ENCODE measurements at regions not wholly inside any gene's neighbourhood (a gene's known extent, or its start where the extent isn't known, plus 50 kb on each side); places are given as distances from the start of the nearest gene placed in this dataset.
"Not testable (repeated sequence)": the region's sequence is repeated elsewhere in the genome, so short reads cannot be mapped to it uniquely, and the experiment has no call there.

- DNase-seq (ENCODE audit: low spot score) (no peak), FAIRE-seq (no peak)
Observed at GRCh38 chrX:37904833-37905232, 57.5 kb upstream of the DYNLT3 start.

- FAIRE-seq (no peak), DNase-seq (ENCODE audit: low spot score) (peak; percentile 4)
Observed at GRCh38 chrX:37905436-37906147, 58.2 kb upstream of the DYNLT3 start.

DNA sequence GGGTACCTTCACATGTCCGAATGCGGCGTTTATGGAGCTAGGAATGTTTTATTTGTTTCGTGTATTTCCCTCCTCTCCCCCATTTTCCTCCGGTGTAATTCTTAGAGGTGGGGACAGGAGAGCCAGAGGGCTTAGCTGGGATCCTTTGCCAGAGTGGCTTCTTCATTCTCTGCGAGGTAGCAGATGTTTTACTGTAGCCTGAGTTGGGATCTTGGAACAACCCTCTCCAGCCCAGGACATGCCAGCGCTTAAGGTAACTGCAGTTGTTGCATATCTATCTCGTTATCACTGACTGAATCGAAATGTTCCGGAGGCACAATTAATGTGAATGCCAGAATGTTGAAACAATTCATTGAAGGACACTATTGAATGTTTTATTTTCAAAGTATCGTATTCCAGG, 59.0 kb upstream of the DYNLT3 start:
- DNase-seq (ENCODE audit: low spot score) = no peak
- FAIRE-seq = no peak

DNA sequence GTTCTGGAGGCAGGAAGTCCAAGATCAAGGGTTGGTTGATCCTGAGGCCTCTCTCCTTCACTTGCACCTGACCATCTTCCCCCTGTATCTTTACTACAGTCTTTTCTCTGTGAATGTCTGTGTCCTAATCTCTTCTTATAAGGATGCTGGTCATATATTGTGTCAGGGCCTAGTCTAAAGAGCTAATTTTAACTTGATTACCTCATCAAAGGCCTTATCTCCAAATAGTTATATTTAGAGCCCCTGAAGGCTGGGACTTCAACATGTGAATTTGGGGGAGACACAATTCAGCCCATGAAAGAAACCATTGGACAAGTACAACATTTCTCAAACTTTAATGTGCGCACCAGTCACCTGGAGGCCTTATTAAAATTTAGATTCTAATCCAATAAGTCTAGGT, 62.8 kb upstream of the DYNLT3 start:
- DNase-seq (ENCODE audit: low spot score) (no peak), FAIRE-seq (no peak)

- DNase-seq (ENCODE audit: low spot score) = peak; percentile 44
- peak; percentile 65 for FAIRE-seq
Observed at GRCh38 chrX:37912304-37912703, 64.9 kb upstream of the DYNLT3 start.

DNA sequence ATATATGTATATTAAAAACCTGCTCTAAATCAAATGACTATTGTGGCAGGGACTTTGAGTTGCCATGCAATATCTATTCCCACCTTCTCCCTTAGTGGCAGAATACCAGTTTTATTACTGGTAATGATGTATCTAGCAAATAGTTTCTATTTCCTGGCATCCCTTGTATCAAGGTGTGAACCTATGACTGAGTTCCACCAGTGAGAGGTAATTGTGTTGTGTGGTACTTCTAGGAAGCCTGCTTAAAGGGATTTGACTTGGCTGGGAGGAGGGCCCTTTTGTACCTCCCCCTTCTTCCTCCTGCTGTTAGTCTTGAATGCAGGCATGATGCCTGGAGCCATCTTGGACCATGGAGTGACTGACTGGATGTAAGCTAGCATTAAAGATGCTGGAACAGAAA, 65.4 kb upstream of the DYNLT3 start:
- no peak for FAIRE-seq
- DNase-seq (ENCODE audit: low spot score) = no peak

DNA sequence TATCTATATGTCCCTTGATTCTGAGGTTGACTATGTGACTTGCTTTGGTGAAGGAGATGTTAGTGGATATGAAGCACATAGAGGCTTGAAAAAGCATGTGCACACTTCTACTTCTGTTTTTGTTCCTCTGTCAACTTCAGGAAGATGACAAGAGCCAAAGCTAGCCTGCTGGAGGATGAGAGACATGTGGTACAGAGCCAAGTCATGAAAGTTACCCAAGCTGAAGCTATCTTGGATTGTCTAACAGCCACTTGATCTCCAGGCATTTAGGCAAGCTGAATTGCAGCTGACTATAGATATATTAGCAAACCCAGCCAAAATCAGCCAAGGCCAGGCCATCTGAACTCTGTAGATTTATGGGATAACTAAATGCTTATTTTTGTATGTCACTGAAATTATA, 70.8 kb upstream of the DYNLT3 start:
- no peak for DNase-seq (ENCODE audit: low spot score)
- no peak for FAIRE-seq

DNA sequence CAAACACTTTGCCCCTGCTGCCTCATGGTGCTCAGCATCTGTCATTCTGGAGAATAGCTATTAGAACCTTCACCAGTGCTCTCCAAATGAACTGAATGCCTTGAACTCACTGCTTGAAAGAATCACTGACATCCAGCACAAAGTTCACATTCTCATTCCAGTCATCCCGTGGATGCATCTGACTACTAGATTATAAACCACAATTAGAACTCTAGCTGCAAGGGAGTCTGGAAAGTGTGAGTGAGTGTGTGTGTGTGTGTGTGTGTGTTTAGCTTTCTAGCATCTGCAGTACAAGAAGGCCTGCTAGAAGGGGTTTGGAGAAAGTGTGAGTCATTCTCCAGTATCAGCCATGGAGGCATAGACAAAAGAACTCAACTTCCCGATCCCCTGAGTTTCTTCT, 71.3 kb upstream of the DYNLT3 start:
- FAIRE-seq (no peak), DNase-seq (ENCODE audit: low spot score) (no peak)

DNA sequence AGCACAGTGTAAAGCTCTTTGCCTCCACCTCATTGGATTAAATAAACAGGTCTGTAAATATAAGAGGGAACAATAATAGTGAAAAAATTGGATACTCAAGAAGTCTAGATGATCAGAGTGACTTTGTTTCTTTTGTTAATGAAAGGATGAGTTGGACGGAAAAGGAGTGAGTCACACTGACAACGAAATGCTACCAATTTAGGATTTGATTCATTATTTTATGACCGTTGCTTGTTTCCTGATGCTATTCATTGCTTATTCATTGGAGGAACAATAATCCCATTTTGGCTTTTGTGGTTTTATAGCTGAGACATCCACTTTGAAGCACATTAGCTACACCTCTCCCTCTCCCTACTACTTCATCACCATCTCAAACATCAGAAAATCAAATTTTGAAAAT, 74.4 kb upstream of the DYNLT3 start:
- FAIRE-seq (no peak), DNase-seq (ENCODE audit: low spot score) (peak; percentile 4)

GRCh38 chrX:37922928-37923327, 75.6 kb upstream of the DYNLT3 start:
- no peak for DNase-seq (ENCODE audit: low spot score)
- no peak for FAIRE-seq

DNA sequence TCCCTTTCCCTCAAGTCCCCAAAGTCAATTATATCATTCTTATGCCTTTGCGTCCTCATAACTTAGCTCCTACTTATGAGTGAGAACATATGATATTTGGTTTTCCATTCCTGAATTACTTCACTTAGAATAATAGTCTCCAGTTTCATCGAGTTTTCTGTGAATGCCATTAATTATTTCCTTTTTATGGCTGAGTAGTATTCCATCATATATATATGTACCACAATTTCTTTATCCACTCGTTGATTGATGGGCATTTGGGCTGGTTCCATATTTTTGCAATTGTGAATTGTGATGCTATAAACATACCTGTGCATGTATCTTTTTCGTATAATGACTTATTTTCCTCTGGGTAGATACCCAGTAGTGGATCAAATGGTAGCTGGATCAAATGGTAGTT, 78.4 kb upstream of the DYNLT3 start:
- not testable (repeated sequence) for FAIRE-seq

DNA sequence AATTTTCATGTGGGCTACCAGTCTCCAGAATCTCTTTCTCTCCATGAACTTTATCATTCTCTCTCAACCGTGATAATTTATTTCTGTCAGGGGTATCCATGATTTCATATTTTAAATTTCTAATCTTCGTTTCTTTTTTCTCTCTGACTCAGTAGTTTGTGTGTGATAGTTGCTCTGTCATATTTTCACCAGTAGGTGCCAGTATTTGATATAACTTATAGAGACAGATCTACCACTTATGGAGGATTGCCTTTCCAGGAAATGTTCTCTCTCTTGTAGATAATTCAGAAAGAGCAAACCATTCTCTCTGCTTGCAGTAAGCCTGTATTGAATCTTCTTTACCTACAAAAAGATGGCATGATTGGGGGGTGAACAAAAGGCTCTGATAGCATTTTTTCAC, 79.3 kb upstream of the DYNLT3 start:
- FAIRE-seq (peak; percentile 89), DNase-seq (ENCODE audit: low spot score) (peak; percentile 37)

More for the DNA sequence above, 78.4 kb upstream of the DYNLT3 start:
- not testable (repeated sequence) for DNase-seq (ENCODE audit: low spot score)

- no peak for DNase-seq (ENCODE audit: low spot score)
- FAIRE-seq = no peak
Observed at GRCh38 chrX:37942170-37942569, 64.2 kb upstream of the SYTL5 start.

GRCh38 chrX:37943554-37944344, 62.6 kb upstream of the SYTL5 start:
- FAIRE-seq (no peak), DNase-seq (ENCODE audit: low spot score) (no peak)

- FAIRE-seq (no peak), DNase-seq (ENCODE audit: low spot score) (no peak)
Observed at GRCh38 chrX:37946197-37946596, 60.2 kb upstream of the SYTL5 start.

DNA sequence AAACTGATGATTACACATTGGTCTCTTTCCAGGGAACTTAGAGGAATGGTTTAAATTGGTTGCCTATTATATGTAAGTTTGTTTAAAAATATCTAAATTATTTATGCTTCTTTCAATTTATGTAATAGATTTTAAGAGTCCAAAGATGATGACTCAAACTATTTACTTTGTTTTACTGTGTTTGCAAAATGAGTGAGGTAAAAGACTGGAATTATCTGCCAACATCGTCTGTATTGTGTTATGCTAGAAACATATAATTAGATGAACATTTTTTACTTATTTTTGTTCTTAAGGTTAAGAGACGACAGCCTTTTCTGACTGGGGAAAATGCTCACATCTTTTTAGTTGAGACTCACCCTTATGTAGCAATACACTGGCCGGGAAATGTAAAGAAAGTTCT, 51.1 kb upstream of the SYTL5 start:
- FAIRE-seq (no peak), DNase-seq (ENCODE audit: low spot score) (no peak)

DNA sequence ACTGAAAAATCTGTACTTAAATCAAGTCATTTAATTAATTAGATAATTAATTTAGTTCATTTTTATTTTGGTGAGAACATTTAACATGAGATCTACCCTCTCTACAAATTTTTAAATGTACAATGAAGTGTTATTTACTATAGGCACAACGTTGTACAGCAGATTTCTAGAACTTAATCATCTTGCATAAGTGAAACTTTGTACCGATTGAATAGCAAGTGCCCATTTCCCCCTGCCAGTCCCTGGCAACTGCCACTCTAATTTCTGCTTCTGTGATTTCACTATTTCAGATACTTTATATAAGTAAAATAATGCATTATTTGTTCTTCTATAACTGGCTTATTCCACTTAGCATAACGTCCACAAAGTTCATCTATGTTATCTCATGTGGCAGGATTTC, 50.1 kb upstream of the SYTL5 start:
- no peak for DNase-seq (ENCODE audit: low spot score)
- no peak for FAIRE-seq
